Esophagus muscularis mucosa (tissue), 3 donors: ENCODE measurements at regions not wholly inside any gene's neighbourhood (a gene's known extent, or its start where the extent isn't known, plus 50 kb on each side); places are given as distances from the start of the nearest gene placed in this dataset.

ENCODE experiments used
- POLR2A ChIP-seq: fragments of 450-650 bp; IDR thresholded peaks from one replicate; pipeline ENCODE4 v1.6.1; 2017; ENCODE audit warnings: antibody characterized with exemption, moderate library complexity, mild to moderate bottlenecking, low read depth
- TF ChIP-seq, protein P1 (sequence below), 3 experiments: fragments of 200-600 bp in 2 of 3; fragments of 450-650 bp in 1 of 3; sonication (generic) in 2 of 3; IDR thresholded peaks; one replicate each; pipeline ENCODE4 v1.5.1; 2017 to 2019; ENCODE audit warnings: antibody characterized with exemption in 3 of 3, mild to moderate bottlenecking in 2 of 3, moderate library complexity in 1 of 3

DNA sequence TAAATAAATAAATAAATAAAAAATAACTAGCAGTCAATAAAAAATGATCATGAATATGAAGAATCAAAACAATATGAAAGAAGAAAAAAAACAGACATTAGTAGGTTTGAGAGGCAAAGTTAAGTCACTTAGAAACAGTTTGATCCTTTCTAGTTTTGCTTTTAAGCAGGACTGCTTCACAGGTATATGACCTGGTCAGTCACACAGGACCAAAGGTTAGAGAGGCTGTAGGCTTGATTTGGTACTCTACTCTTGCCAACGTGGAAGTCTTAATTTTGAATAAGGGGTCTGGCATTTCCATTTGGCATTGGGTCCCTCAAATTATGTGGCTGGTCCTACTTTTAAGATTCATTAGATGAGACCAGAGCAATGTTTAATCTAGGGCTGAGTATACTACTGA, 441.7 kb upstream of the NECTIN3 start:
- TF ChIP-seq, protein P1, sequence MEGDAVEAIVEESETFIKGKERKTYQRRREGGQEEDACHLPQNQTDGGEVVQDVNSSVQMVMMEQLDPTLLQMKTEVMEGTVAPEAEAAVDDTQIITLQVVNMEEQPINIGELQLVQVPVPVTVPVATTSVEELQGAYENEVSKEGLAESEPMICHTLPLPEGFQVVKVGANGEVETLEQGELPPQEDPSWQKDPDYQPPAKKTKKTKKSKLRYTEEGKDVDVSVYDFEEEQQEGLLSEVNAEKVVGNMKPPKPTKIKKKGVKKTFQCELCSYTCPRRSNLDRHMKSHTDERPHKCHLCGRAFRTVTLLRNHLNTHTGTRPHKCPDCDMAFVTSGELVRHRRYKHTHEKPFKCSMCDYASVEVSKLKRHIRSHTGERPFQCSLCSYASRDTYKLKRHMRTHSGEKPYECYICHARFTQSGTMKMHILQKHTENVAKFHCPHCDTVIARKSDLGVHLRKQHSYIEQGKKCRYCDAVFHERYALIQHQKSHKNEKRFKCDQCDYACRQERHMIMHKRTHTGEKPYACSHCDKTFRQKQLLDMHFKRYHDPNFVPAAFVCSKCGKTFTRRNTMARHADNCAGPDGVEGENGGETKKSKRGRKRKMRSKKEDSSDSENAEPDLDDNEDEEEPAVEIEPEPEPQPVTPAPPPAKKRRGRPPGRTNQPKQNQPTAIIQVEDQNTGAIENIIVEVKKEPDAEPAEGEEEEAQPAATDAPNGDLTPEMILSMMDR (IDR thresholded peaks at IDR 0.05) = no peak
- no peak for TF ChIP-seq POLR2A
